GM18499 (cell line): ENCODE measurements at regions not wholly inside any gene's neighbourhood (a gene's known extent, or its start where the extent isn't known, plus 50 kb on each side); places are given as distances from the start of the nearest gene placed in this dataset.

Source experiments
- ATAC-seq: cut with Tn5 transposase; IDR thresholded peaks from one replicate; pipeline ENCODE4 v1.9.1; 2021; ENCODE audit warnings: moderate number of reproducible peaks; ENCODE audit not compliant: insufficient read depth, unreplicated experiment

GRCh38 chr1:79604490-79605198, 598.1 kb upstream of the ADGRL4 start:
- ATAC-seq: no peak

- ATAC-seq: no peak
Observed at GRCh38 chr1:79603843-79604242, 597.3 kb upstream of the ADGRL4 start.

- ATAC-seq: no peak
Observed at GRCh38 chr1:79599257-79599656, 592.7 kb upstream of the ADGRL4 start.

GRCh38 chr1:79595931-79596330, 589.4 kb upstream of the ADGRL4 start:
- no peak for ATAC-seq

DNA sequence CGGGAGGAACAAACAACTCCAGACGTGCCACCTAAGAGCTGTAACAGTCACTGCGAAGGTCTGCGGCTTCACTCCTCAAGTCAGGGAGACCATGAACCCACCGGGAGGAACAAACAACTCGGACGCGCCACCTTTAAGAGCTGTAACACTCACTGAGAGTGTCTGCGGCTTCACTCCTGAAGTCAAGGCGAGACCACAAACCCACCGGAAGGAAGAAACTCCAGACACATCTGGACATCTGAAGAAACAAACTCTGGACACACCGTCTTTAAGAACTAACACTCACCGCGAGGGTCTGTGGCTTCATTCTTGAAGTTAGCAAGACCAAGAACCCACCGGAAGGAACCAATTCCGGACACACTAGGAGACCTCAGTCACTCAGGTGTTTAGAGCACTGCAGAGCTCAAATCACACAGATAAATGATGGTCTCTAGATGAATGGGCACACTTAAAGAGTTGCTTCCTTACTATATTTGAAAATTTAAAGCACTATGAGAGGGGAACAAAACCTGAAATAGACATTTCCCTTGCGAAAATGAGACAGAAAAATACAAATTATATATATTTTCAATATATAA, 587.7 kb upstream of the ADGRL4 start:
- no peak for ATAC-seq

- ATAC-seq: no peak
Observed at GRCh38 chr1:79592707-79593106, 586.2 kb upstream of the ADGRL4 start.

- ATAC-seq: no peak
Observed at GRCh38 chr1:79588719-79589118, 582.2 kb upstream of the ADGRL4 start.

DNA sequence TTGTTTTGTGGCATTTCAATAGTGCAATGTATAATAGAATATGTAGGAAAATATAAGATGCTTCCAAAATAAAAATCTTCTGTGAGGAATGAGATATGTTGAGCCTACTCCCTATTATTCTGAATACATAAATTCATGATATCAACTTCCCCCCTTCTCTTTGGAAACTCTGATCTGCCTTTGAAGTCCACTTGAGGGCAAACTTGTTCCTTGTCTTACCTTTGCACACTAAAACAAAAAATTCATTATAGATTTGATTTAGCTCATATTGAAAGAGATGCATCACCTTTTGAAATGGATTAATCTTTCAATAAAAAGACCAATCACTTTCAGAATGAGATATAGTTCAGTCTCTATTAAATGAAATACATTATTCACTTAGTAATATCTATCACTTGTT, 580.7 kb upstream of the ADGRL4 start:
- no peak for ATAC-seq

GRCh38 chr1:79585801-79586200, 579.3 kb upstream of the ADGRL4 start:
- ATAC-seq: no peak

GRCh38 chr1:79575424-79575823, 568.9 kb upstream of the ADGRL4 start:
- no peak for ATAC-seq

GRCh38 chr1:79568411-79568810, 561.9 kb upstream of the ADGRL4 start:
- no peak for ATAC-seq

DNA sequence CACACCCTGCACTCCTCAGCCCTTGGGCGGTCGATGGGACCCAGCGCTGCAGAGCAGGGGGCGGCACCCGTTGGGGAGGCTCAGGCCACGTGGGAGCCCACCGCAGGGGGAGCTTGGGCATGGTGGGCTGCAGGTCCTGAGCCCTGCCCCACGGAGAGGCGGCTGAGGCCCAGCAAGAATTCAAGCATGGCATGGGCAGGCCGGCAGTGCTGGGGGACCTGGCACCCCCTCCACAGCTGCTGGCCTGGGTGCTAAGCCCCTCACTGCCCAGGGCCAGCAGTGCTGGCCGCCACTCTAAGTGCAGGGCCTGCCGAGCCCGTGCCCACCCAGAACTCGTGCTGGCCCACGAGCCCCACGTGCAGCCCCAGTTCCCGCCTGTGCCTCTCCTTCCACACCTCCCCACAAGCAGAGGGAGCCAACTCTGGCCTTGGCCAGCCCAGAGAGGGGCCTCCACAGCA, 555.0 kb upstream of the ADGRL4 start:
- ATAC-seq: no peak

DNA sequence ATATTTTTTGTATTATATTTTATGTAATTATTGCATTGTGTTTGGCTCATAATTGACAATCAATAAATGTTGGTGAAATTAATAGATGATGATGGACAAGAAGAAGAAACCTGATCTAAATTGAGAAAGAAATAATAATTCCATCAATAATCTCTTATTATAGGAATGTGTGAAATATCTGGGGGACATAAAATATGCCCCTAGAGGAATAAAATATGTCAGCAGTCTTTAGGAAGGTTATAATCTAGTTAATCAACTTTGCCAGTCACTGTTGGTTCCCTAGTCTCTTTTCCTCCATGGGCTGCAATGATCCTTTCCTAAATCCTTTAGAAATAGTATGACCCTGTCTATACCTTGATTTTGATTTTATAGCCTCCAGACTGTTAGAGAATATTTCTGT, 549.7 kb upstream of the ADGRL4 start:
- no peak for ATAC-seq

GRCh38 chr1:79554688-79555087, 548.2 kb upstream of the ADGRL4 start:
- no peak for ATAC-seq

DNA sequence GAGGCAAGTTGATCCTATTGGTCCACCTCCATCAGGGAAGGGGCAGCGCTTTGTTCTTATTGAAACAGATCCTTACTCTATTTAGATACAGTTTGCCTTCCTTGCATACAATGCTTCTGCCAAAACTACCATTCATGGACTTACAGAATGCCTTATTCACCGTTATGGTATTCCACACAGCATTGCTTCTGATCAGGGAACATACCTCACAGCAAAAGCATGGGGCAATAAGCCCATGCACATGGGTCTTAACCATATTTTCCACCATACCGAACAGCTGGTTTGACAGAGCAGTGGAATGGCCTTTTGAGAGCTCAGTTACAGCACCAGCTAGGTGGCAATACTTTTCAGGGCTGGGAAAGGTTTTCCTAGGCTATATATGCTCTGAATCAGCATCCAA, 544.8 kb upstream of the ADGRL4 start:
- ATAC-seq: no peak

DNA sequence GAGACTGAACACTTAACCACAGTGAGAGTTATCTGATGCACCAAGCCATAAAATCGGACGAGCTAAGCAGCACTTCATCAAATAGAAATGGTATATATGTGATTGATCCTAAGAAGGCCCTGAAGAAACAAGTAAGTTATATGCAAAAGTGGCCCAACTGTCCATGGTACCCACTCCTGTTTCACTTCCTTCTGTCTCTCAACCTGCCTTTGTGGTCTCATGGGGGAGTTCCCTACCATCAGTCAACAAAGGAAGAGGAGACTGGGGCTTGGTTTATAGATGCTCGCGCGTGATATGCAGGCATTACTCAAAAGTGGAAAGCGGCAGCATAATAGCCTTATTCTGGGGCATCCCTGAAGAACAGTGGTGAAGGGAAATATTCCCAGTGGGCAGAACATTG, 543.9 kb upstream of the ADGRL4 start:
- no peak for ATAC-seq

DNA sequence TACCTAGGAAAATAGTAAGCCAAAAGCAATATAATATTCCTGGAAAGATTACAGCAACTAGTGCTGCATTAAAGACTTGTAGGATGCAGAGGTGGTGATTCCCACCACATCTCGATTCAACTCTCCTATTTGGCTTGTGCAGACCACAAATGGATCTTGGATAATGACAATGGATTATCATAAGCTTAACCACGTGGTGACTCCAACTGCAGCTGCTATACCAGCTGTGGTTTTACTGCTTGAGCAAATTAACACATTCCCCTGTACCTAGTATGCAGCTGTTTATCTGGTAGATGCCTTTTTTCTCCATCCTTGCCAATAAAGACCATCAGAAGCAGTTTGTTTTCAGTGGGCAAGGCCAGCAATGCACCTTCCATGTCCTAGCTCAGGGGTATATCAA, 542.7 kb upstream of the ADGRL4 start:
- no peak for ATAC-seq

GRCh38 chr1:79547514-79547913, 541.0 kb upstream of the ADGRL4 start:
- ATAC-seq: no peak

DNA sequence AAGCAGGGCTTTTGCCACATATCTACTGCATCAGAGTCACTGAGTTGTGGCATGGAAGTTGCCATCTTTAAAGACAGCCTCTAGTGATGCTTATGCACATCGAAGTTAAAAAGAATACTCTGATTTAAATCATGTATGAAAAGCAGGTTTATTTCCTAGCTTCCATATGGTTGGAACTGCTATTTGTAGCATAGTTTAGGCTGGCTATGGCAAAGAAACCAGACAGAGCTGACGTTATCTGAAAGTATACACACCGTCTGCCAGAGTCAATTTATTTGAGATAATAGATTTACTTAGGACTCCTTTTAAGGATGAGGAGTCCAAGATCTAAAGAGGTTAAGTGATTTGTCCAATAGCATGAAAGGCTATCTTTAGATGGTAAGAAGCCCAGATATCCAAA, 536.9 kb upstream of the ADGRL4 start:
- no peak for ATAC-seq

- ATAC-seq: no peak
Observed at GRCh38 chr1:79539001-79539400, 532.5 kb upstream of the ADGRL4 start.

DNA sequence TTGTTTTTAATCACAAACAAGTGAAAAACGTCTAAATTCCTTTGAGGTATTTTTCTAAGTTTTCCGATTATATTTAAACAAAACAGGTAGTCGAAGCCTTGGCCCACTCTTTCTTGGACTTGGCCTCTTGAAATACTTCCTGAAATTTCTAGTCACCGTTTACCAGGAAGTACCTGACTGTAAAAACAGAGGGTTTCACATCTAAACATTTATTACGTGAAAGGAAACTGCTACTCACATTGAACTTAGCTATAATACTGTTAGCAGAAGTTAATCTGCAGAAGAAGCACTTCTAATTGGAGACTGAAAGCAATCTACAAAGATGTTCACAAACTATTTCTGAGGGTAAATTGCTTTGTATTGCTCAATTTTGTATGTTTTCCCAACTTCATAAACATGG, 526.0 kb upstream of the ADGRL4 start:
- ATAC-seq: no peak

DNA sequence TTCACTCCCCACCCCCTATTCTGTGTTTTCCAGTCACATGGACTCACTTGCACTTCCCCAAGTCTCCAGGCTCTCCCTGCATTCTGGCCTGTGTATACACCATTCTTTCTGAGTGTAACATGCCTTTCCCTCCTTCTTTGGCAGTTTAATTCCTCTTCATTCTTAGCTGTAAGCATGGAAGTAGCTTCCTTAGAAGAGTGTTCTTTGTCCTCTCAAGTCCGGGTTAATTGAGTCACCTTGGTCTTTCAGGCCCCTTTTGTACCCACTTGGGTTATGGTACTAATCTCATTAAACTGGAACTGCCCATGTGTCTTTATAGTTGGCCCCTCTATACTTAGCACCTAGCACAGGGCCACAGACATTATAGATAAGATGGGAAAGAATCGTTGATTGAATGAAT, 525.3 kb upstream of the ADGRL4 start:
- ATAC-seq: no peak
